LNCaP clone FGC (cell line): ENCODE measurements at regions not wholly inside any gene's neighbourhood (a gene's known extent, or its start where the extent isn't known, plus 50 kb on each side); places are given as distances from the start of the nearest gene placed in this dataset.

Experiments
- DNase-seq: peaks from one replicate; pipeline ENCODE4 v3.0.0-alpha.2; 2011; ENCODE audit warnings: low read depth
- H3K4me3 ChIP-seq: 2 replicates; pipeline ENCODE4 v1.5.1; 2011; ENCODE audit warnings: mild to moderate bottlenecking, low read depth, low read length, control low read depth
- CTCF ChIP-seq: IDR thresholded peaks from 2 replicates; pipeline ENCODE4 v1.5.1; 2012; ENCODE audit warnings: mild to moderate bottlenecking; ENCODE audit not compliant: control insufficient read depth, insufficient read depth; ENCODE audit errors: extremely low read depth

- no peak for TF ChIP-seq CTCF
- no peak for DNase-seq
- H3K4me3 ChIP-seq, result no peak overlapping the region
Observed at GRCh38 chr2:778731-779350, 101.6 kb upstream of the TMEM18 start.

GRCh38 chr2:777546-777945 is 100.3 kb upstream of the TMEM18 start:
- no peak for TF ChIP-seq CTCF
- DNase-seq, result no peak
- no peak overlapping the region for H3K4me3 ChIP-seq

GRCh38 chr2:777051-777450 is 99.8 kb upstream of the TMEM18 start:
- no peak overlapping the region for H3K4me3 ChIP-seq
- DNase-seq, result no peak
- TF ChIP-seq CTCF, result no peak

GRCh38 chr2:776487-776886 is 99.3 kb upstream of the TMEM18 start:
- TF ChIP-seq CTCF, result no peak
- H3K4me3 ChIP-seq, result no peak overlapping the region
- DNase-seq, result peak; percentile 38

- TF ChIP-seq CTCF, result no peak
- H3K4me3 ChIP-seq, result no peak overlapping the region
- no peak for DNase-seq
Observed at GRCh38 chr2:776038-776437, 98.8 kb upstream of the TMEM18 start.

GRCh38 chr2:774436-774835 is 97.2 kb upstream of the TMEM18 start:
- H3K4me3 ChIP-seq, result no peak overlapping the region
- no peak for TF ChIP-seq CTCF
- no peak for DNase-seq
